ENCODE measurements at regions not wholly inside any gene's neighbourhood (a gene's known extent, or its start where the extent isn't known, plus 50 kb on each side); places are given as distances from the start of the nearest gene placed in this dataset.

GRCh38 chr9:19615036-19615624, 173.7 kb downstream of the SLC24A2 start:
- TF ChIP-seq SPI1 (IDR thresholded peaks at IDR 0.05; ENCODE audit: low read depth, low read length): no peak
- TF ChIP-seq POLR2A (IDR thresholded peaks at IDR 0.05; ENCODE audit: low read depth, low read length): no peak
- TF ChIP-seq TAF1 (IDR thresholded peaks at IDR 0.05; ENCODE audit: low read depth, low read length): no peak
- TF ChIP-seq POLR2AphosphoS5 (IDR thresholded peaks at IDR 0.05; ENCODE audit: low read depth, low read length): no peak
